IMR-90 (cell line): ENCODE measurements at regions not wholly inside any gene's neighbourhood (a gene's known extent, or its start where the extent isn't known, plus 50 kb on each side); places are given as distances from the start of the nearest gene placed in this dataset.

Experiments used
- ATAC-seq: fragments of 200-7000 bp; cut with Tn5 transposase; 2 replicates; pipeline ENCODE4 v1.9.1; 2020; ENCODE audit warnings: low read depth, mild to moderate bottlenecking, moderate library complexity
- BruUV-seq: library from RNA; stranded (reverse); fragments of 400-500 nt; replicated peaks from 2 replicates; lab custom pipeline; 2021; lab: Mats Ljungman, UMichigan
- CTCF ChIA-PET: fragments of 300-600 bp; formaldehyde crosslinking; extraction: SDS; loops from one replicate; lab custom pipeline; 2021; ENCODE audit warnings: antibody characterized with exemption; lab: Yijun Ruan, JAX
- POLR2A ChIA-PET: fragments of 300-600 bp; sonication (Branson Sonifier 250); formaldehyde crosslinking; loops from one replicate; lab custom pipeline; 2022; ENCODE audit warnings: antibody characterized with exemption; ENCODE audit not compliant: unreplicated experiment; lab: Charles Lee
- DNase-seq: peaks from one replicate; pipeline ENCODE4 v3.0.0; 2013
- H2AFZ ChIP-seq: replicated peaks from 2 replicates; pipeline ENCODE3; 2013; ENCODE audit warnings: low read length, mild to moderate bottlenecking; ENCODE audit not compliant: poor library complexity
- H2AK5ac ChIP-seq: 2 replicates; pipeline ENCODE4 v1.6.1; 2013; ENCODE audit warnings: low read depth, low read length, inconsistent platforms
- H2AK9ac ChIP-seq: replicated peaks from 2 replicates; pipeline ENCODE3; 2013; ENCODE audit warnings: mild to moderate bottlenecking, low read depth, low read length, moderate library complexity; ENCODE audit not compliant: poor library complexity
- H2BK120ac ChIP-seq: 2 replicates; pipeline ENCODE4 v1.6.1; 2013; ENCODE audit warnings: low read depth, low read length, inconsistent platforms
- H2BK15ac ChIP-seq: 3 replicates; pipeline ENCODE4 v1.6.1; 2013; ENCODE audit warnings: low read depth, low read length, inconsistent platforms
- H2BK20ac ChIP-seq: 2 replicates; pipeline ENCODE4 v1.6.1; 2013; ENCODE audit warnings: low read depth, mild to moderate bottlenecking, inconsistent platforms, low read length, moderate library complexity
- H2BK5ac ChIP-seq: 2 replicates; pipeline ENCODE4 v1.6.1; 2013; ENCODE audit warnings: mild to moderate bottlenecking, low read depth, low read length, inconsistent platforms; ENCODE audit not compliant: poor library complexity, severe bottlenecking
- H3K14ac ChIP-seq: replicated peaks from 2 replicates; pipeline ENCODE4 v1.6.1; 2013; ENCODE audit warnings: low read depth, low read length, inconsistent platforms
- H3K18ac ChIP-seq: 2 replicates; pipeline ENCODE4 v1.6.1; 2013; ENCODE audit warnings: low read depth, low read length, control low read depth
- H3K23ac ChIP-seq: 2 replicates; pipeline ENCODE4 v1.6.1; 2013; ENCODE audit warnings: low read depth, low read length, inconsistent platforms
- H3K27ac ChIP-seq: 2 replicates; pipeline ENCODE4 v1.5.1; 2013; ENCODE audit warnings: mild to moderate bottlenecking, control low read depth, low read length; ENCODE audit not compliant: insufficient read depth
- H3K27me3 ChIP-seq: 2 replicates; pipeline ENCODE4 v1.6.1; 2013; ENCODE audit warnings: low read length; ENCODE audit not compliant: control insufficient read depth, insufficient read depth
- H3K36me3 ChIP-seq: 2 replicates; pipeline ENCODE4 v1.6.1; 2013; ENCODE audit warnings: low read length, mixed read lengths; ENCODE audit not compliant: control insufficient read depth, insufficient read depth
- H3K4ac ChIP-seq: 2 replicates; pipeline ENCODE4 v1.6.1; 2013; ENCODE audit warnings: low read depth, low read length, inconsistent platforms
- H3K4me1 ChIP-seq: 2 replicates; pipeline ENCODE4 v1.6.1; 2013; ENCODE audit warnings: low read length, mixed read lengths; ENCODE audit not compliant: control insufficient read depth, insufficient read depth
- H3K4me2 ChIP-seq: 2 replicates; pipeline ENCODE4 v1.6.1; 2013; ENCODE audit warnings: low read depth, mild to moderate bottlenecking, control low read depth, low read length, moderate library complexity
- H3K4me3 ChIP-seq: 2 replicates; pipeline ENCODE4 v1.5.1; 2013; ENCODE audit warnings: low read depth, mild to moderate bottlenecking, control low read depth, low read length, moderate library complexity; ENCODE audit not compliant: insufficient read depth
- H3K56ac ChIP-seq: 2 replicates; pipeline ENCODE4 v1.6.1; 2013; ENCODE audit warnings: low read length, inconsistent platforms; ENCODE audit not compliant: insufficient read depth; ENCODE audit errors: extremely low read depth
- H3K79me1 ChIP-seq, 2 experiments: 2 replicates each; pipeline ENCODE4 v1.6.1; 2013; ENCODE audit warnings: low read length in 2 of 2, inconsistent platforms in 1 of 2, low read depth in 1 of 2
- H3K9ac ChIP-seq: 2 replicates; pipeline ENCODE4 v1.6.1; 2013; ENCODE audit warnings: low read depth, low read length, control low read depth
- H3K9me1 ChIP-seq: 2 replicates; pipeline ENCODE4 v1.6.1; 2013; ENCODE audit warnings: low read length, inconsistent platforms; ENCODE audit not compliant: insufficient read depth
- H3K9me3 ChIP-seq: 2 replicates; pipeline ENCODE4 v1.6.1; 2013; ENCODE audit warnings: low read length; ENCODE audit not compliant: control insufficient read depth, insufficient read depth
- H4K20me1 ChIP-seq: 2 replicates; pipeline ENCODE4 v1.6.1; 2013; ENCODE audit warnings: low read length, inconsistent platforms; ENCODE audit not compliant: insufficient read depth
- H4K5ac ChIP-seq: 2 replicates; pipeline ENCODE4 v1.6.1; 2013; ENCODE audit warnings: mild to moderate bottlenecking, low read depth, low read length, control low read depth
- H4K8ac ChIP-seq, 2 experiments: 2 replicates each; pipeline ENCODE4 v1.6.1; 2013; ENCODE audit warnings: low read depth in 2 of 2, low read length in 2 of 2, control low read depth in 1 of 2, inconsistent platforms in 1 of 2
- H4K91ac ChIP-seq: 2 replicates; pipeline ENCODE4 v1.6.1; 2013; ENCODE audit warnings: low read depth, low read length, inconsistent platforms; ENCODE audit not compliant: insufficient read depth
- BHLHE40 ChIP-seq: fragments of 150-350 bp; IDR thresholded peaks from 2 replicates; pipeline ENCODE4 v1.6.1; 2016; ENCODE audit warnings: mild to moderate bottlenecking, low read depth, low read length
- CTCF ChIP-seq: conservative IDR thresholded peaks from 2 replicates; pipeline ENCODE4 v1.5.1; 2012; ENCODE audit warnings: mild to moderate bottlenecking, low read depth, low read length, improper control_type of control experiment
- ELK1 ChIP-seq: fragments of 150-350 bp; IDR thresholded peaks from 2 replicates; pipeline ENCODE4 v1.6.1; 2016; ENCODE audit warnings: low read depth, mild to moderate bottlenecking, low read length, moderate library complexity, borderline replicate concordance
- NFE2L2 ChIP-seq: fragments of 150-350 bp; IDR thresholded peaks from 2 replicates; pipeline ENCODE4 v1.6.1; 2016; ENCODE audit warnings: low read depth, mild to moderate bottlenecking, low read length
- POLR2A ChIP-seq: IDR thresholded peaks from 2 replicates; pipeline ENCODE4 v1.6.1; 2012; ENCODE audit warnings: mild to moderate bottlenecking, low read depth, low read length
- RFX5 ChIP-seq: IDR thresholded peaks from 2 replicates; pipeline ENCODE4 v1.8.0; 2012; ENCODE audit warnings: low read depth, mild to moderate bottlenecking, low read length, moderate library complexity
- WGBS, 2 experiments: methylation state at CpG; one replicate each; pipeline versions ENCODE4 v1.1.5 to v1.1.7; 2013; ENCODE audit warnings: missing lambda C conversion rate in 2 of 2; ENCODE audit not compliant: insufficient read length in 1 of 2; ENCODE audit errors: extremely low coverage in 2 of 2; 5-methylcytosine and 5-hydroxymethylcytosine counted together
- dilution Hi-C: fragments of 300-500 bp; cut with HindIII; formaldehyde crosslinking; loops from one replicate; pipeline ENCODE4 v1.14.3; 2018; ENCODE audit warnings: low sequenced_read_pairs; ENCODE audit not compliant: unreplicated experiment
- in situ Hi-C: fragments of 300-500 bp; cut with MboI; formaldehyde crosslinking; loops from 3 replicates; pipeline ENCODE4 v1.14.3; 2019; ENCODE audit warnings: low sequenced_read_pairs, inconsistent platforms, mixed read lengths
- intact Hi-C: fragments of 100-400 bp; cut with micrococcal nuclease; formaldehyde crosslinking; loops from 2 replicates; pipeline ENCODE4 v1.10.0; 2022

GRCh38 chrX:7515681-7516413, 327.1 kb upstream of the VCX start:
- intact Hi-C loops: no loop called here
- H3K14ac ChIP-seq: no peak overlapping the region
- H3K9me1 ChIP-seq: no peaks in the 10 kb centered on the region
- no peak overlapping the region for H3K9ac ChIP-seq
- no peak overlapping the region for H3K27ac ChIP-seq
- no peak overlapping the region for H3K23ac ChIP-seq
- POLR2A ChIA-PET: no interaction called here
- no peak overlapping the region for H2AK9ac ChIP-seq
- no peak overlapping the region for H3K4me3 ChIP-seq
- in situ Hi-C loops: no loop called here
- no TSS peak for BruUV-seq
- no CpG with 5 or more reads among the region's 4 CpGs for WGBS, 2 experiments
- H4K8ac ChIP-seq: no peak overlapping the region
- no peak overlapping the region for H2AFZ ChIP-seq
- no peak overlapping the region for H3K4me2 ChIP-seq
- CTCF ChIA-PET: no interaction called here
- ATAC-seq (no peak), DNase-seq (no peak)
- no peak overlapping the region for H2BK15ac ChIP-seq
- H4K5ac ChIP-seq: no peak overlapping the region
- TF ChIP-seq NFE2L2 (no peak), ELK1 (no peak), CTCF (no peak), BHLHE40 (no peak), POLR2A (no peak), RFX5 (no peak)
- H3K56ac ChIP-seq: no peak overlapping the region
- H4K91ac ChIP-seq: no peak overlapping the region
- H4K20me1 ChIP-seq: no peaks in the 10 kb centered on the region
- H2AK5ac ChIP-seq: no peak overlapping the region
- H2BK120ac ChIP-seq: no peak overlapping the region
- H2BK5ac ChIP-seq: no peak overlapping the region
- H3K18ac ChIP-seq: no peak overlapping the region
- no peaks in the 10 kb centered on the region for H3K79me1 ChIP-seq
- no peak overlapping the region for H2BK20ac ChIP-seq
- no peak overlapping the region for H3K4ac ChIP-seq
- H3K27me3 ChIP-seq: no peaks in the 10 kb centered on the region
- H3K36me3 ChIP-seq: no peaks in the 10 kb centered on the region
- 0 out of 2 replicates have a peak, but pooled peaks cover 2% of the 10 kb centered on the region for H3K9me3 ChIP-seq
- no peaks in the 10 kb centered on the region for H3K4me1 ChIP-seq
- dilution Hi-C loops: no loop called here
